Endothelial cell of umbilical vein (primary cell): ENCODE measurements at regions not wholly inside any gene's neighbourhood (a gene's known extent, or its start where the extent isn't known, plus 50 kb on each side); places are given as distances from the start of the nearest gene placed in this dataset.

Source experiments
- BruUV-seq: library from RNA; stranded (reverse); fragments of 400-500 nt; replicated peaks from 2 replicates; lab custom pipeline; 2021; lab: Mats Ljungman, UMichigan
- CTCF ChIA-PET: fragments of 300-600, 350-600 bp; sonication (Branson Sonifier 250); formaldehyde crosslinking; loops from one replicate; lab custom pipeline; 2021; ENCODE audit warnings: antibody characterized with exemption, inconsistent platforms; lab: Charles Lee
- POLR2A ChIA-PET: fragments of 300-600, 350-600 bp; sonication (Branson Sonifier 250); formaldehyde crosslinking; loops from one replicate; lab custom pipeline; 2021; ENCODE audit warnings: antibody characterized with exemption, inconsistent platforms; lab: Charles Lee
- DNase-seq: peaks from one replicate; pipeline ENCODE4 v3.0.0-alpha.2; 2011; ENCODE audit warnings: low read depth, low spot score
- FAIRE-seq: peaks from 2 replicates; lab custom pipeline; 2011; peaks lifted over from hg19 to GRCh38; lab: Jason Lieb, UNC
- H2AFZ ChIP-seq: 2 replicates; pipeline ENCODE4 v1.6.0; 2012; ENCODE audit warnings: low read depth, low read length, control low read depth, inconsistent platforms
- H3K27ac ChIP-seq: 2 replicates; pipeline ENCODE4 v1.5.1; 2011; ENCODE audit warnings: low read depth, mild to moderate bottlenecking, control low read depth, low read length, moderate library complexity; ENCODE audit not compliant: insufficient read depth
- H3K27me3 ChIP-seq, 2 experiments: 2 replicates each; pipeline versions ENCODE4 v1.6.0 to v1.6.1; 2011; ENCODE audit warnings: low read length in 2 of 2, mixed read lengths in 1 of 2; ENCODE audit not compliant: control insufficient read depth in 2 of 2, insufficient read depth in 2 of 2
- H3K36me3 ChIP-seq, 2 experiments: 2 replicates in 1 of 2; 3 replicates in 1 of 2; pipeline ENCODE4 v1.5.1; 2011; ENCODE audit warnings: low read length in 2 of 2, mild to moderate bottlenecking in 1 of 2, moderate library complexity in 1 of 2; ENCODE audit not compliant: control insufficient read depth in 2 of 2, insufficient read depth in 2 of 2; ENCODE audit errors: extremely low read depth in 1 of 2
- H3K4me1 ChIP-seq: 3 replicates; pipeline ENCODE4 v1.5.1; 2011; ENCODE audit warnings: mild to moderate bottlenecking, low read length; ENCODE audit not compliant: control insufficient read depth, insufficient read depth; ENCODE audit errors: extremely low read depth
- H3K4me2 ChIP-seq: 2 replicates; pipeline ENCODE4 v1.6.1; 2011; ENCODE audit warnings: low read length, control low read depth, mixed read lengths; ENCODE audit not compliant: insufficient read depth
- H3K4me3 ChIP-seq, 3 experiments: fragments of 200-600 bp in 1 of 3; sonication (generic), shearing (Covaris generic) in 1 of 3; replicated peaks in 1 of 3; 2 replicates each; pipeline ENCODE4 v1.5.1; 2011 to 2016; ENCODE audit warnings: control low read depth in 3 of 3, low read length in 3 of 3, mild to moderate bottlenecking in 2 of 3, inconsistent platforms in 1 of 3, low read depth in 1 of 3, moderate library complexity in 1 of 3; ENCODE audit not compliant: insufficient read depth in 1 of 3
- H3K79me2 ChIP-seq: 2 replicates; pipeline ENCODE4 v1.6.0; 2012; ENCODE audit warnings: low read length, inconsistent platforms; ENCODE audit not compliant: control insufficient read depth, insufficient read depth
- H3K9ac ChIP-seq: replicated peaks from 2 replicates; pipeline ENCODE3; 2011; ENCODE audit warnings: low read length, control low read depth; ENCODE audit not compliant: insufficient read depth; ENCODE audit errors: extremely low read depth
- H3K9me1 ChIP-seq: replicated peaks from 3 replicates; pipeline ENCODE4 v1.6.0; 2011; ENCODE audit warnings: mild to moderate bottlenecking, low read length; ENCODE audit not compliant: control insufficient read depth, insufficient read depth; ENCODE audit errors: extremely low read depth
- H3K9me3 ChIP-seq: replicated peaks from 2 replicates; pipeline ENCODE4 v1.5.1; 2012; ENCODE audit warnings: low read length, inconsistent platforms; ENCODE audit not compliant: control insufficient read depth, insufficient read depth
- H4K20me1 ChIP-seq: replicated peaks from 2 replicates; pipeline ENCODE3; 2011; ENCODE audit warnings: mild to moderate bottlenecking, low read length; ENCODE audit not compliant: control insufficient read depth, insufficient read depth; ENCODE audit errors: extremely low read depth
- EZH2 ChIP-seq: IDR thresholded peaks from 2 replicates; pipeline ENCODE4 v1.6.1; 2012; ENCODE audit warnings: borderline replicate concordance, low read depth, mild to moderate bottlenecking, moderate library complexity, low read length, inconsistent platforms; ENCODE audit not compliant: severe bottlenecking
- FOS ChIP-seq: IDR thresholded peaks from 2 replicates; pipeline ENCODE4 v1.6.1; 2011; ENCODE audit warnings: mild to moderate bottlenecking, low read length, moderate library complexity, borderline replicate concordance; ENCODE audit not compliant: insufficient read depth
- GATA2 ChIP-seq: IDR thresholded peaks from 2 replicates; pipeline ENCODE4 v1.7.0; 2011; ENCODE audit warnings: low read depth, mild to moderate bottlenecking, moderate library complexity, mixed read lengths, low read length; ENCODE audit not compliant: insufficient read length, insufficient read depth
- JUN ChIP-seq: IDR thresholded peaks from 2 replicates; pipeline ENCODE4 v1.6.1; 2011; ENCODE audit warnings: borderline replicate concordance, low read depth; ENCODE audit not compliant: insufficient read length, insufficient read depth
- MYC ChIP-seq: IDR thresholded peaks from one replicate; pipeline ENCODE4 v1.6.1; 2011; ENCODE audit warnings: mild to moderate bottlenecking, low read depth, low read length
- POLR2A ChIP-seq: IDR thresholded peaks from 2 replicates; pipeline ENCODE4 v1.6.1; 2012; ENCODE audit warnings: low read depth, mild to moderate bottlenecking, control low read depth, low read length
- POLR2AphosphoS5 ChIP-seq: IDR thresholded peaks from 2 replicates; pipeline ENCODE4 v1.6.1; 2012; ENCODE audit warnings: low read depth, mild to moderate bottlenecking, control low read depth, low read length, moderate library complexity; ENCODE audit not compliant: insufficient read depth
- dilution Hi-C: fragments of 300-500 bp; cut with MboI; formaldehyde crosslinking; loops from one replicate; pipeline ENCODE4 v1.15.0; 2019; ENCODE audit warnings: low sequenced_read_pairs; ENCODE audit not compliant: extremely low pct_ligation_motif_present
- intact Hi-C: fragments of 100-400 bp; cut with micrococcal nuclease; formaldehyde crosslinking; loops from one replicate; pipeline ENCODE4 v1.10.0; 2022
- TF ChIP-seq, protein P1 (sequence below): IDR thresholded peaks from 2 replicates; pipeline ENCODE4 v1.6.1; 2011; ENCODE audit not compliant: insufficient read depth, insufficient read length
- TF ChIP-seq, protein P2 (sequence below), 2 donors: IDR thresholded peaks; 1 replicate in 1 of 2; 2 replicates in 1 of 2; pipeline ENCODE4 v1.5.1; 2011; ENCODE audit warnings: low read length in 2 of 2, mild to moderate bottlenecking in 2 of 2, moderate library complexity in 2 of 2, control low read depth in 1 of 2, inconsistent platforms in 1 of 2, low read depth in 1 of 2; ENCODE audit not compliant: insufficient read depth in 1 of 2; ENCODE audit errors: extremely low read depth in 1 of 2

DNA sequence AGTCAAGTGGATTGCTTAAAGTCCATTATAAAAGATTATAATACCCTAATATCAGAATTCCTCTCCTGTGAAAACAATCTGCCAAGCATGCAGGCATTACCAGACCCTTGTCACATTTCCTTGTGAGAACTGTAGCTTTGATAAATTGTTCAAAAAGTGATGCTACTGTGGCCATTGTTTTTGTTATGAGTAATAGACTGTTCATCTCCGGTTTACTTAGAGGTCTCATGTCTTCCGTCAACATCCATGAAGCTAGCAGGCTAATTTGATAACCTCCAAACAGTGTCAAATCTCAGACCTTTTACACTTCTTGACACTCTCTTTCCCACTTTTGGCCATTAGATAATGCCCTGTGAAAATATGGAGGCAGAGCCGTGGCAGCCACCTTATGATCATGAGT lies 342.7 kb downstream of the CPS1 start:
- H3K9me1 ChIP-seq, result no peaks in the 10 kb centered on the region
- no TSS peak for BruUV-seq

More for the DNA sequence above, 342.7 kb downstream of the CPS1 start:
- no peaks in the 10 kb centered on the region for H3K79me2 ChIP-seq
- no peak overlapping the region for H3K4me2 ChIP-seq
- no peaks in the 10 kb centered on the region for H3K36me3 ChIP-seq
- H3K27me3 ChIP-seq, result no peaks in the 10 kb centered on the region
- no peak overlapping the region for H3K9ac ChIP-seq
- FAIRE-seq, result peak; percentile 69
- no peaks in the 10 kb centered on the region for H3K9me3 ChIP-seq
- no peak overlapping the region for H3K4me3 ChIP-seq
- no peaks in the 10 kb centered on the region for H4K20me1 ChIP-seq
- DNase-seq, result peak; percentile 58
- dilution Hi-C loops, result no loop called here
- ChIA-PET CTCF (interaction anchor here (0.7 to 1.7 kb wide), 2 partner anchors 12 to 17 kb away, joined by 3 to 5 read pairs; no protein-coding TSS in a partner anchor), POLR2A (no interaction called here)
- intact Hi-C loops, result loop anchor here (5.0 kb wide), 1 partner anchor 108 kb away; no protein-coding TSS in a partner anchor
- TF ChIP-seq JUN (peak; percentile 79), MYC (no peak), POLR2AphosphoS5 (peak; percentile 45), GATA2 (peak; percentile 43), EZH2 (no peak), FOS (peak; percentile 85), POLR2A (no peak)
- TF ChIP-seq, protein P1, sequence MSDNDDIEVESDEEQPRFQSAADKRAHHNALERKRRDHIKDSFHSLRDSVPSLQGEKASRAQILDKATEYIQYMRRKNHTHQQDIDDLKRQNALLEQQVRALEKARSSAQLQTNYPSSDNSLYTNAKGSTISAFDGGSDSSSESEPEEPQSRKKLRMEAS, result no peak
- TF ChIP-seq, protein P2, sequence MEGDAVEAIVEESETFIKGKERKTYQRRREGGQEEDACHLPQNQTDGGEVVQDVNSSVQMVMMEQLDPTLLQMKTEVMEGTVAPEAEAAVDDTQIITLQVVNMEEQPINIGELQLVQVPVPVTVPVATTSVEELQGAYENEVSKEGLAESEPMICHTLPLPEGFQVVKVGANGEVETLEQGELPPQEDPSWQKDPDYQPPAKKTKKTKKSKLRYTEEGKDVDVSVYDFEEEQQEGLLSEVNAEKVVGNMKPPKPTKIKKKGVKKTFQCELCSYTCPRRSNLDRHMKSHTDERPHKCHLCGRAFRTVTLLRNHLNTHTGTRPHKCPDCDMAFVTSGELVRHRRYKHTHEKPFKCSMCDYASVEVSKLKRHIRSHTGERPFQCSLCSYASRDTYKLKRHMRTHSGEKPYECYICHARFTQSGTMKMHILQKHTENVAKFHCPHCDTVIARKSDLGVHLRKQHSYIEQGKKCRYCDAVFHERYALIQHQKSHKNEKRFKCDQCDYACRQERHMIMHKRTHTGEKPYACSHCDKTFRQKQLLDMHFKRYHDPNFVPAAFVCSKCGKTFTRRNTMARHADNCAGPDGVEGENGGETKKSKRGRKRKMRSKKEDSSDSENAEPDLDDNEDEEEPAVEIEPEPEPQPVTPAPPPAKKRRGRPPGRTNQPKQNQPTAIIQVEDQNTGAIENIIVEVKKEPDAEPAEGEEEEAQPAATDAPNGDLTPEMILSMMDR (IDR thresholded peaks at IDR 0.05; ENCODE audit: extremely low read depth in 1 of 2, insufficient read depth in 1 of 2, low read depth in 1 of 2, low read length in 2 of 2), result no peak
- no peak overlapping the region for H2AFZ ChIP-seq
- H3K27ac ChIP-seq, result no peak overlapping the region
- no peaks in the 10 kb centered on the region for H3K4me1 ChIP-seq
